ENCODE measurements at regions not wholly inside any gene's neighbourhood (a gene's known extent, or its start where the extent isn't known, plus 50 kb on each side); places are given as distances from the start of the nearest gene placed in this dataset.

- H3K79me2 ChIP-seq (ENCODE audit: insufficient read depth), result no peaks in the 10 kb centered on the region
- H3K4me3 ChIP-seq (ENCODE audit: low read depth in 2 of 2, low read length in 1 of 2), result no peak overlapping the region
- no peaks in the 10 kb centered on the region for H3K36me3 ChIP-seq (replicated peaks in 1 of 2; ENCODE audit: control insufficient read depth in 1 of 2, insufficient read depth in 2 of 2, low read length in 1 of 2)
- ChIA-PET CTCF (no interaction called here), POLR2A (no interaction called here)
- H3K4me2 ChIP-seq, result no peak overlapping the region
- no peaks in the 10 kb centered on the region for H3F3A ChIP-seq (replicated peaks; ENCODE audit: insufficient read depth)
- no peaks in the 10 kb centered on the region for H3K27me3 ChIP-seq (ENCODE audit: insufficient read depth)
- no peak overlapping the region for H2AFZ ChIP-seq (ENCODE audit: low read depth)
- H3K9me2 ChIP-seq, result no peaks in the 10 kb centered on the region
- H3K4me1 ChIP-seq (ENCODE audit: control insufficient read depth in 1 of 2, insufficient read depth in 2 of 2, low read depth in 1 of 2, low read length in 1 of 2), result no peaks in the 10 kb centered on the region
- H3K27ac ChIP-seq (ENCODE audit: low read depth in 2 of 2, low read length in 1 of 2), result no peak overlapping the region
- DNase-seq, result no peak
- no peak overlapping the region for H3K9ac ChIP-seq
- H3K9me3 ChIP-seq, result no peaks in the 10 kb centered on the region
- TF ChIP-seq RXRA (IDR thresholded peaks at IDR 0.05; ENCODE audit: borderline replicate concordance, low read depth) (no peak), JUND (IDR thresholded peaks at IDR 0.05) (no peak), FOSL2 (IDR thresholded peaks at IDR 0.05; ENCODE audit: borderline replicate concordance, low read depth) (no peak), MEF2A (IDR thresholded peaks at IDR 0.05; ENCODE audit: borderline replicate concordance, low read depth) (no peak), EZH2phosphoT487 (IDR thresholded peaks at IDR 0.05; ENCODE audit: borderline replicate concordance, low read depth) (no peak), ZBTB33 (IDR thresholded peaks at IDR 0.05; ENCODE audit: borderline replicate concordance, low read depth) (no peak), RAD21 (IDR thresholded peaks at IDR 0.05; ENCODE audit: low read length) (no peak), NRF1 (IDR thresholded peaks at IDR 0.05; ENCODE audit: low read depth, low read length) (no peak), IRF3 (IDR thresholded peaks at IDR 0.05; ENCODE audit: low read depth, low read length) (no peak), EP300 (IDR thresholded peaks at IDR 0.05; ENCODE audit: borderline replicate concordance in 1 of 2, low read depth in 1 of 2, low read length in 1 of 2) (no peak), NFIC (IDR thresholded peaks at IDR 0.05; ENCODE audit: borderline replicate concordance) (no peak), FOXJ3 (CRISPR knock-in tag; IDR thresholded peaks at IDR 0.05) (no peak), ELF1 (IDR thresholded peaks at IDR 0.05) (no peak), POLR2AphosphoS5 (IDR thresholded peaks at IDR 0.05; ENCODE audit: low read depth, low read length) (no peak), RFX5 (IDR thresholded peaks at IDR 0.05; ENCODE audit: low read length) (no peak), GABPA (IDR thresholded peaks at IDR 0.05; ENCODE audit: low read depth) (no peak), TEAD4 (IDR thresholded peaks at IDR 0.05; ENCODE audit: borderline replicate concordance, insufficient read depth) (no peak), CHD2 (IDR thresholded peaks at IDR 0.05; ENCODE audit: low read length, partially characterized antibody) (no peak), USF1 (IDR thresholded peaks at IDR 0.05; ENCODE audit: borderline replicate concordance, low read depth) (no peak)
- no peaks in the 10 kb centered on the region for H4K20me1 ChIP-seq (ENCODE audit: insufficient read depth)
- WGBS (ENCODE audit: low lambda C conversion rate), result 32% methylated on average over 3 of the region's 3 CpGs
These were observed 816.1 kb upstream of the IGFBP7 start for GRCh38 chr4:57926311-57926710.

Measured in SK-N-SH (cell line).